ENCODE measurements at regions not wholly inside any gene's neighbourhood (a gene's known extent, or its start where the extent isn't known, plus 50 kb on each side); places are given as distances from the start of the nearest gene placed in this dataset.

- peak; percentile 60 for DNase-seq (ENCODE audit: low read depth)
These were observed 69.2 kb upstream of the CES5A start for GRCh38 chr16:55944377-55944802.

GRCh38 chr16:55943267-55943666, 68.1 kb upstream of the CES5A start:
- DNase-seq (ENCODE audit: low read depth) = no peak

GRCh38 chr16:55942821-55943220, 67.6 kb upstream of the CES5A start:
- DNase-seq (ENCODE audit: low read depth) = no peak

- no peak for DNase-seq (ENCODE audit: low read depth)
These were observed 66.4 kb upstream of the CES5A start for GRCh38 chr16:55941552-55941951.

GRCh38 chr16:55938126-55938525, 63.0 kb upstream of the CES5A start:
- DNase-seq (ENCODE audit: low read depth) = no peak

GRCh38 chr16:55933038-55933437, 57.9 kb upstream of the CES5A start:
- no peak for DNase-seq (ENCODE audit: low read depth)

- no peak for DNase-seq (ENCODE audit: low read depth)
These were observed 54.9 kb upstream of the CES5A start for GRCh38 chr16:55930036-55930435.

GRCh38 chr16:55929181-55929580, 54.0 kb upstream of the CES5A start:
- DNase-seq (ENCODE audit: low read depth) = no peak

- DNase-seq (ENCODE audit: low read depth) = no peak
These were observed 50.1 kb upstream of the CES5A start for GRCh38 chr16:55925242-55925641.

Data from ELR (cell line).